DMS114 treated with DMSO at 0.1 percent for 48 hours (cell line): ENCODE measurements at regions not wholly inside any gene's neighbourhood (a gene's known extent, or its start where the extent isn't known, plus 50 kb on each side); places are given as distances from the start of the nearest gene placed in this dataset.
"Not testable (repeated sequence)": the region's sequence is repeated elsewhere in the genome, so short reads cannot be mapped to it uniquely, and the experiment has no call there.

ENCODE experiments used
- DNase-seq: peaks from one replicate; lab custom pipeline; 2025; ENCODE audit not compliant: unreplicated experiment; lab: John Stamatoyannopoulos, UW

DNA sequence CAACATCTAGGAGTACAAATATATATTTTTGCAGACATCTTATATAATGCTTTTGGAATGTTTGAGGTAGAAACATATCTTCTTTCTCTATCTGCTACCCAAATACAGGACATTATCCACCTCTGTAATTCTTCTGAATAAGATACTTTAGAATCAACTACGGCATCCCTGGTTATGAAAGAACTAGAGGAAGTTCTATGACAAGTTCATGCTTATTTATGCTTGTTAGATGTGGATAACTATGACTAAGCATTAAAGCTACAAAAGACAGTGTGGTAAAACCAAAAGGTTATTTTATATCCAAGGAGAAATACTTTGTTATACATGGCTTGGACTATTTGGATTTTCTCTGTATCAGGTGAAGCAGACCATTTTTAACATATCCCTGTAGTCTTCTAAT lies 894.0 kb downstream of the KCNT2 start:
- no peak for DNase-seq

GRCh38 chr1:195709821-195710220 lies 898.4 kb downstream of the KCNT2 start:
- DNase-seq, result no peak

DNA sequence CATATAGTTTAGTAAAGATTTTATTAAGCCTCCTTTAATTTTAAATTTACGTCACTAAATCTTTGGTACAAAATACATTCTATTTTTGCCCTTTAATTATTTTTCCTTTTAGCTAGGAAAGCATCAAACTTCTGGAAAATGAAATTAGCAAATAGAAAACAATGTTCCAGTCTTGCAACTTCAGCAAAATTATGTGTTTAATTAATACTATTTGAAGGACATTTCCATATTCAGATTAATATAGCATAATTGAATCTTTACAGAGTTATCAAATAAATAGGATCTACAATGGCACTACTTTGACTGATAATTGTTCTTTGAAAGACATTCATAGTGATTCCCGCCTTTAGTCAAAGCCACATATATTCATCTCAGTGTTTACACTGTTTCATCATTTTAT lies 904.2 kb downstream of the KCNT2 start:
- DNase-seq, result no peak

- DNase-seq, result no peak
Observed at GRCh38 chr1:195701149-195701548, 907.1 kb downstream of the KCNT2 start.

GRCh38 chr1:195697130-195697529 lies 911.1 kb downstream of the KCNT2 start:
- no peak for DNase-seq

DNA sequence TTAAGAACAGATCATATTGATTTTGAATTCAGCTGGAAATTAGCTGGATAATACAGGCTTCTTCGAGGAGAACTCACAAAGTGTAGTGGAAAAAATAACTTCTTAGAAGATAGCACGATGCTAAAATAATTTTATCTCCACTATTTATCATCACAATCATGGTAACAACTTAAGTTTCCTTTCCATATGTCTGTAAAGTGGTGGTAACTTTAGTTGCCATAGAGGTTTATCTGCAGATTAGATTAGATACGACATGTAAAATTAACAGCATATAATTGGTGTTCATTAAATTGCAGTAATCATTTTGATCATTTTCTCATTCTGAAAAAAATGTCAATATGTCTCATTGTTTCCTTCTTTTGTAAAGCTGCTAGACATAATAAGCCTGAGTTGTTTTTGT lies 921.5 kb downstream of the KCNT2 start:
- DNase-seq, result no peak

DNA sequence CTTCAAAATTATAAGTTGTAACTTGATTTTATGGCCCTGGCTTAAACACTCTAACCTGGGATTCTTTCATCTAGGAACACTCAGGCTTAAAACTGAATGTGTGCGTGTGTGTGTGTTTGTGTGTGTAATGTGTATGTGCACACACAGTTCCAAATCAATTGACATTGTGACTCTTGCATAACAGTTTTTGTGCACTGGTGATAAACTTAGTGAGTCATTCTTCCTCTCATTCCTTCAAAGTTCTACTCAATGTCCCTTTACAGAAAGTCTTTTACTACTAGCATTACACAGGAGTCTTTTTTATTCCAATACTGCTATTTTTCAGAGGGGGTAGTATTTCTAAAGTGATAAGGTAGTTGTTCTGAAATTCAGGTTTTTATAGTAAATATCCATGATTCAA lies 943.6 kb downstream of the KCNT2 start:
- DNase-seq, result no peak

GRCh38 chr1:195663549-195664280 lies 944.5 kb downstream of the KCNT2 start:
- no peak for DNase-seq

- DNase-seq, result no peak
Observed at GRCh38 chr1:195656780-195657179, 951.5 kb downstream of the KCNT2 start.

DNA sequence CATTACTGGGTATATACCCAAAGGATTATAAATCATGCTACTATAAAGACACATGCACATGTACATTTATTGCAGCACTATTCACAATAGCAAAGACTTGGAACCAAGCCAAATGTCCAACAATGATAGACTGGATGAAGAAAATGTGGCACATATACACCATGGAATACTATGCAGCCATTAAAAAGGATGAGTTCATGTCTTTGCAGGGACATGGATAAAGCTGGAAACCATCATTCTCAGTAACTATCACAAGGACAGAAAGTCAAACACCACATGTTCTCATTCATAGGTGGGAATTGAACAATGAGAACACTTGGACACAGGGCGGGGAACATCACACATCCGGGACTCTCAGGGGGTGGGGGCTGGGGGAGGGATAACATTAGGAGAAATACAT lies 959.4 kb downstream of the KCNT2 start:
- DNase-seq, result not testable (repeated sequence)

DNA sequence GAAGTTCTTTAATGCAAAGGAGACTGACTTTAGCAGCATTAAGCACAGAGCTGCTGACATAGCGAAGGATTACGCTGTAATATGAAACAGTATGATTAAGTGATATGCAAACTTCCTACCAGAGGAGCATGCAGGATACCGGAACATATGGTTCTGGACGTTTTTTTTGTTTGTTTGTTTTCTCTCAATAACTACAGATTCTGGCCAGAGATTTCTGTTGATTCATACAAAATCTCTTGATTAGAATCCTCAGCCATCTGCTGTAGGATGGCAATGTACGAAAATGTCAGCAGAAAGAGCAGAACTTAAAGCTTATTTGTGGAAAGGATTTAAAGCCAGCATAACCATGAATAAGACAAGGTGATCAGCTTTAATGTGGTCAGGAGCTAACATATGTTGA lies 970.7 kb downstream of the KCNT2 start:
- DNase-seq, result no peak

DNA sequence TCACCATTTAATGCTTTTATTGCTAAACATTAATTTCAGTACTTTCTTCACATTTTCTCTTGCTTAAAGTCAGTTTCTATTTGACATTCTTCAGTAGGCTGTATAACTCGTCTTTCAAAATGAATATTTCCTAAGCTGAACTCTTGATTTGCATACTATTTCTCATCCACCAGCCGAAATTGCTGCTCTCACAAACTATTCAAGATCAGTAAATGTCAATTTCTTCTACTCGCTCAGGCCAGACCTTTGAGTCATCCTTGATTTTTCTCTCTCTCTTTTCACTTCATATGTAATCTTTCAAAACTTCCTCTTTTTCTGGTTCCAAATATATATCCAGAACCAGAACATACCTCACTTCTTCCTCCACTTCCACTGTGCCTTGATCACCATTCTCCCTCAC lies 990.0 kb downstream of the KCNT2 start:
- DNase-seq, result no peak

DNA sequence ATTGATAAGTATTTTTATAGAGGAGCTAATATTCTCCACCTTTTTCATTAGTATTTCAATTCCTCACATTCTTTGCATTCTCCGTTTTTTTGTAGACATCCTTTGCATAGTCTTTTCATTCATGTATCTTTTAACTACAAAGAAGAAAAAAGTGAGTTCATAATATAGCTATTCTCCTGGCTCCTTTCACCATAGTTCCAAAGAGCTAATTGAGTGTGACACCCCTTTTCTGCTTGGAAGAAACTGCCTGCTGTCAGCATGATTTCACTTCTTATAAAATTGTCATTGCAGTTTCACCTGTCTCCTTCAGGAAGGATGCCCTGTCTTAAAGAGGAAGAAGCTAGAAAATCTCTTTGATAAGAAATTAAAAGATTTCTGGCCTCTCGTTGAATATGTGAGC lies 991.1 kb downstream of the KCNT2 start:
- no peak for DNase-seq

DNA sequence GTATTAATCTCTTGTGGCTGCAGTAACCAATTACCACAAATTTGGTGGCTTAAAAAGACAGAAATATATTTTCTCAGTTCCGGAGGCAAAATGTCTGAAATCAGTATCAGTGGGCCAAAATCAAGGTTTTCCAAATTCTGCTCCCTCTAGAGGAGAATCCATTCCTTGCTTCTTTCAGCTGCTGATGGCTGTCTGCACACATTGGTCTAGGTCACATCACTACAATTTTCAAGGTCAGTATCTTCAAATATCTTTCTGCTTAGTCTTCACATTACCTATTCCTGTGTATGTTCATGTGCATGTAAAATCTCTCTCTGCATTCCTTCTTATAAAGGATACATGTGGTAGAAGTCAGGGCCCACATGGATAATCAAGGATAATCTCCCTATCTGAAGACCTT lies 999.4 kb downstream of the KCNT2 start:
- DNase-seq, result peak; percentile 19

DNA sequence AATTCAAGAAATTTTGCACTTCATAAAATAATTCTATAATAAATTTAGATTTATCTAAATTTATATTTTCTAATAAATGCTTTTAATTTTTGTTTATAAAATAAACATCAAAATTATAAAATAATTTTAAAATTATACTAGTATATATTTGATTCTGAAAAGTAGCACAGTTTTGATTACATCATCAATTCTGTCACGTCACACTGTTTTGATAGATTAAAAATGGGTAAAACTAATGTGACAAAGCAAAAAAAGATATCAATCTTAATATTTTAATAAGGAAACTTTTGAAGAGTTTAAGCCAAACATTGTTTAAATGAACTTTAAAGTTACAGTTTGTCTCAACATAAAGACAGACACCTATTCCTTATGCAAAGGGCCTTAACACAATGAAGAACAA lies 1001.8 kb downstream of the KCNT2 start:
- DNase-seq, result no peak

- no peak for DNase-seq
Observed at GRCh38 chr1:195604287-195604686, 1004.0 kb downstream of the KCNT2 start.

- DNase-seq, result no peak
Observed at GRCh38 chr1:195597891-195598290, 1010.3 kb downstream of the KCNT2 start.

- no peak for DNase-seq
Observed at GRCh38 chr1:195594773-195595172, 1013.5 kb downstream of the KCNT2 start.

GRCh38 chr1:195594322-195594721 lies 1013.9 kb downstream of the KCNT2 start:
- DNase-seq, result no peak

DNA sequence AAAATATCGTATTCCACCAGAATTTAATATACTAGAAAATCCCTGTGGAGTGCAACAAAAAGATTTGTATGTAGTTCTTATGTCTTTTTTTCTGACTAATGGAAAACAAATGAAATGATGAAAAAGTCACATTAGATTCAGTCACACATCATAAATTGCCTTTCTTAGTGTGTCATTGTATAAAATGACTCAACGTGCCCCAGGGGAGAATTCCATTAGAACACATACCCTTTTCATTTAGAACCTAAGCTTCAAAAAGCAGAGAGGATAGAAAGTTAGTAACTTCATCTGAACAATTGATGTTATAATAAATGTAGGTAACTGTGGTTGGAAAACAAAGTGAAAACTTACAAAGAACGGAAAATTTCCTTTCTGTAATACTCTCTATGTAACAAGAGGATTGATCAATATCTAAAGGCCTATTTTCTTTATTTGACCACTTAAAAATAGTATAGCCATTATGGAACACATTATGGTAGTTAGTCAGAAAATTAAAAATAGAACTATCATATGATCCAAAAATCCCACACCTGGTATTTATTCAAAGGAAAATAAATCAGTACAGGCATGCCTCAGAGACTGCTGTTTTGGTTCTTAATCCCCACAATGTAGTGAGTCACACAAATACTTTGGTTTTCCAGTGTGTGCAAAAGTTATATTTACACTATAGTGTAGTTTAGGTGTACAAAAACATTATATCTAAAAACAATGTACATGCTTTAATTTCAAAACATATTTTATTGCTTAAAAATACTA lies 1016.1 kb downstream of the KCNT2 start:
- DNase-seq, result no peak

GRCh38 chr1:195590649-195591048 lies 1017.6 kb downstream of the KCNT2 start:
- DNase-seq, result no peak

DNA sequence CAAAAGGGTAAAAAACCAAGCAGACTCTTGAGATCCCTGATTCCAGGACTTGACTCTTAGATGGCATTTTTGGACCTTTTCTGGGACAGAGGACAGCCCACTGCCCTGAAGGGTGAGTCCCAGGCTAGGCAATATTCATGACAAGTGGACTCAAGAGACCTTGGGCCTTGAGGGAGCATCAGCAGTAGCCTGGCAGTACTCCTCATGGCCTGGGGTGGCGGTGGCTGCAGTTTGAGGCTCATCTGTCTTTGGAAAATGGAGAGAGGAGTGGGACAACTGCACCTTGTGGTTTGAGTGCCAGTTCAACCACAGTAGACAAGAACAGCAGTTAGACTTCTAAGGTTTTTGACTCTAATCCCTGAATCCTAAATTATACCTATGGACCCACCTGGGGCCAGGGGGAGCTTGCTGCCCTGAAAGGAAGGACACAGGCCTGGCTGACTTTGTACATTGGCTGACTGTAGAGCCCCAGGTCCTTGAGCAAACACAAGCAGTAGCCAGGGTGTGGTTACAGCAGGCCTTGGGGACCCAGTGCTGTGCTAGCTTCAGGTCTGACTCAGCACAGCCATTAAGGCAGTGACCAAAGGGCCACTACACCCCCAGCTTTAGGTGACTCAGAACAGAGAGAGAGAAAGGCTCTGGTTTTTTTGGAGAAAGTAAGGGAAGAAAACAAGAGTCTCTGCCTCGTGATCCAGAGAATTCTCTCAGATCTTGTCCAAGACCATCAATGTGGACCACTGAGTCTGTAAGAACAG lies 1023.2 kb downstream of the KCNT2 start:
- DNase-seq, result no peak
